ENCODE measurements at regions not wholly inside any gene's neighbourhood (a gene's known extent, or its start where the extent isn't known, plus 50 kb on each side); places are given as distances from the start of the nearest gene placed in this dataset.

GRCh38 chr12:66944365-66944764, 265.5 kb upstream of the GRIP1 start:
- no peak for TF ChIP-seq POLR2A (IDR thresholded peaks at IDR 0.05)
- no peak for TF ChIP-seq CTCF (IDR thresholded peaks at IDR 0.05)
- TF ChIP-seq POLR2AphosphoS5 (IDR thresholded peaks at IDR 0.05): no peak
- no peak for TF ChIP-seq EP300 (IDR thresholded peaks at IDR 0.05)
- Histone ChIP-seq H3K27ac (no peak overlapping the region), H3K27me3 (no peaks in the 10 kb centered on the region), H3K36me3 (no peaks in the 10 kb centered on the region), H3K4me1 (no peaks in the 10 kb centered on the region), H3K4me3 (no peak overlapping the region), H3K9me3 (no peaks in the 10 kb centered on the region)
- 43 to 58% (median 54%) methylated on average over 2 of the region's 2 CpGs for WGBS, 5 donors
- no peak for DNase-seq
- intact Hi-C loops (cut with DNase I; ENCODE audit: low total_unique reads): no loop called here

- no peaks in the 10 kb centered on the region for H3K9me3 ChIP-seq
- no peak overlapping the region for H3K27ac ChIP-seq
- DNase-seq: no peak
- H3K27me3 ChIP-seq: no peaks in the 10 kb centered on the region
- H3K4me3 ChIP-seq: no peak overlapping the region
- no peak for TF ChIP-seq POLR2A (IDR thresholded peaks at IDR 0.05)
- TF ChIP-seq CTCF (IDR thresholded peaks at IDR 0.05): no peak
- no peak for TF ChIP-seq POLR2AphosphoS5 (IDR thresholded peaks at IDR 0.05)
- TF ChIP-seq EP300 (IDR thresholded peaks at IDR 0.05): no peak
- intact Hi-C loops (cut with DNase I; ENCODE audit: low total_unique reads): no loop called here
- no peaks in the 10 kb centered on the region for H3K36me3 ChIP-seq
- no peaks in the 10 kb centered on the region for H3K4me1 ChIP-seq
- 51 to 68% (median 61%) methylated on average over 6 of the region's 6 CpGs for WGBS, 5 donors
Measured at GRCh38 chr12:66945189-66945817, 266.4 kb upstream of the GRIP1 start.

GRCh38 chr12:66947119-66947518, 268.2 kb upstream of the GRIP1 start:
- TF ChIP-seq CTCF (IDR thresholded peaks at IDR 0.05) (no peak), POLR2AphosphoS5 (IDR thresholded peaks at IDR 0.05) (no peak), EP300 (IDR thresholded peaks at IDR 0.05) (no peak)
- H3K4me1 ChIP-seq: no peaks in the 10 kb centered on the region
- DNase-seq: no peak
- no peaks in the 10 kb centered on the region for H3K36me3 ChIP-seq
- no peak overlapping the region for H3K27ac ChIP-seq
- 50 to 85% (median 83%) methylated on average over 4 of the region's 4 CpGs for WGBS, 5 donors
- H3K4me3 ChIP-seq: no peak overlapping the region
- H3K9me3 ChIP-seq: no peaks in the 10 kb centered on the region
- H3K27me3 ChIP-seq: no peaks in the 10 kb centered on the region
- intact Hi-C loops (cut with DNase I; ENCODE audit: low total_unique reads): no loop called here

- 71 to 84% (median 76%) methylated on average over 1 of the region's 1 CpG for WGBS, 5 donors
- intact Hi-C loops (cut with DNase I; ENCODE audit: low total_unique reads): no loop called here
Measured at GRCh38 chr12:66952668-66953067, 273.8 kb upstream of the GRIP1 start.

More at GRCh38 chr12:66952668-66953067, 273.8 kb upstream of the GRIP1 start:
- Histone ChIP-seq H3K27me3 (no peaks in the 10 kb centered on the region), H3K27ac (no peak overlapping the region), H3K36me3 (no peaks in the 10 kb centered on the region), H3K4me3 (no peak overlapping the region), H3K4me1 (no peaks in the 10 kb centered on the region), H3K9me3 (no peaks in the 10 kb centered on the region)
- DNase-seq: no peak
- TF ChIP-seq POLR2A (IDR thresholded peaks at IDR 0.05) (no peak), POLR2AphosphoS5 (IDR thresholded peaks at IDR 0.05) (no peak), CTCF (IDR thresholded peaks at IDR 0.05) (no peak), EP300 (IDR thresholded peaks at IDR 0.05) (no peak)

Measured in stomach (tissue), 8 donors.